Mucosa of rectum (tissue), 2 donors: ENCODE measurements at regions not wholly inside any gene's neighbourhood (a gene's known extent, or its start where the extent isn't known, plus 50 kb on each side); places are given as distances from the start of the nearest gene placed in this dataset.

ENCODE experiments used
- H3K27ac ChIP-seq, 2 donors: one replicate each; pipeline ENCODE4 v1.7.0; 2013; ENCODE audit warnings: inconsistent platforms in 2 of 2, low read depth in 2 of 2, low read length in 2 of 2
- H3K27me3 ChIP-seq, 2 donors: one replicate each; pipeline ENCODE4 v1.7.0; 2013; ENCODE audit warnings: low read length in 2 of 2; ENCODE audit not compliant: control insufficient read depth in 2 of 2, insufficient read depth in 2 of 2
- H3K36me3 ChIP-seq, 2 donors: one replicate each; pipeline ENCODE4 v1.7.0; 2013; ENCODE audit warnings: low read length in 2 of 2; ENCODE audit not compliant: control insufficient read depth in 2 of 2, insufficient read depth in 2 of 2
- H3K4me1 ChIP-seq, 2 donors: one replicate each; pipeline ENCODE4 v1.7.0; 2013; ENCODE audit warnings: low read length in 2 of 2, mild to moderate bottlenecking in 1 of 2; ENCODE audit not compliant: control insufficient read depth in 2 of 2, insufficient read depth in 2 of 2
- H3K4me3 ChIP-seq, 2 donors: one replicate each; pipeline ENCODE4 v1.7.0; 2013; ENCODE audit warnings: low read length in 2 of 2
- H3K9ac ChIP-seq, 2 donors: one replicate each; pipeline ENCODE4 v1.7.0; 2013; ENCODE audit warnings: low read length in 2 of 2, low read depth in 1 of 2, mild to moderate bottlenecking in 1 of 2
- H3K9me3 ChIP-seq, 2 donors: one replicate each; pipeline ENCODE4 v1.7.0; 2013; ENCODE audit warnings: low read length in 2 of 2; ENCODE audit not compliant: control insufficient read depth in 2 of 2
- donor health status: healthy.
- donor health status: Normal muscosa, but diverticular disease.

- Histone ChIP-seq H3K4me1 (no peaks in the 10 kb centered on the region), H3K27me3 (no peaks in the 10 kb centered on the region), H3K9ac (no peak overlapping the region), H3K4me3 (no peak overlapping the region), H3K27ac (no peak overlapping the region), H3K36me3 (no peaks in the 10 kb centered on the region), H3K9me3 (no peaks in the 10 kb centered on the region)
Measured at GRCh38 chr2:145096582-145096981, 576.7 kb upstream of the ZEB2 start.

GRCh38 chr2:145095641-145096435, 575.9 kb upstream of the ZEB2 start:
- no peak overlapping the region for H3K27ac ChIP-seq
- H3K9me3 ChIP-seq, result no peaks in the 10 kb centered on the region

GRCh38 chr2:145094370-145094769, 574.5 kb upstream of the ZEB2 start:
- H3K27ac ChIP-seq, result no peak overlapping the region
- no peaks in the 10 kb centered on the region for H3K36me3 ChIP-seq
- H3K9ac ChIP-seq, result no peak overlapping the region
- no peaks in the 10 kb centered on the region for H3K27me3 ChIP-seq
- no peaks in the 10 kb centered on the region for H3K9me3 ChIP-seq
- no peaks in the 10 kb centered on the region for H3K4me1 ChIP-seq
- no peak overlapping the region for H3K4me3 ChIP-seq

More at GRCh38 chr2:145095641-145096435, 575.9 kb upstream of the ZEB2 start:
- H3K4me3 ChIP-seq, result no peak overlapping the region
- no peak overlapping the region for H3K9ac ChIP-seq
- H3K27me3 ChIP-seq, result no peaks in the 10 kb centered on the region
- no peaks in the 10 kb centered on the region for H3K4me1 ChIP-seq
- no peaks in the 10 kb centered on the region for H3K36me3 ChIP-seq

- no peak overlapping the region for H3K27ac ChIP-seq
- no peak overlapping the region for H3K4me3 ChIP-seq
- no peak overlapping the region for H3K9ac ChIP-seq
- H3K27me3 ChIP-seq, result no peaks in the 10 kb centered on the region
- no peaks in the 10 kb centered on the region for H3K9me3 ChIP-seq
- H3K4me1 ChIP-seq, result no peaks in the 10 kb centered on the region
- H3K36me3 ChIP-seq, result no peaks in the 10 kb centered on the region
Measured at GRCh38 chr2:145091967-145092366, 572.0 kb upstream of the ZEB2 start.

- no peak overlapping the region for H3K27ac ChIP-seq
- no peak overlapping the region for H3K9ac ChIP-seq
- no peak overlapping the region for H3K4me3 ChIP-seq
- H3K4me1 ChIP-seq, result no peaks in the 10 kb centered on the region
- H3K36me3 ChIP-seq, result no peaks in the 10 kb centered on the region
- no peaks in the 10 kb centered on the region for H3K27me3 ChIP-seq
- H3K9me3 ChIP-seq, result no peaks in the 10 kb centered on the region
Measured at GRCh38 chr2:145090841-145091761, 571.2 kb upstream of the ZEB2 start.

GRCh38 chr2:145088756-145089155, 568.8 kb upstream of the ZEB2 start:
- H3K9me3 ChIP-seq, result no peaks in the 10 kb centered on the region
- H3K27me3 ChIP-seq, result no peaks in the 10 kb centered on the region
- H3K27ac ChIP-seq, result no peak overlapping the region
- no peaks in the 10 kb centered on the region for H3K4me1 ChIP-seq
- H3K9ac ChIP-seq, result no peak overlapping the region
- no peak overlapping the region for H3K4me3 ChIP-seq
- H3K36me3 ChIP-seq, result no peaks in the 10 kb centered on the region

- Histone ChIP-seq H3K4me1 (no peaks in the 10 kb centered on the region), H3K27ac (no peak overlapping the region), H3K9ac (no peak overlapping the region), H3K27me3 (no peaks in the 10 kb centered on the region), H3K9me3 (no peaks in the 10 kb centered on the region), H3K4me3 (no peak overlapping the region), H3K36me3 (no peaks in the 10 kb centered on the region)
Measured at GRCh38 chr2:145086910-145087309, 567.0 kb upstream of the ZEB2 start.

- Histone ChIP-seq H3K27ac (no peak overlapping the region), H3K4me1 (no peaks in the 10 kb centered on the region), H3K27me3 (no peaks in the 10 kb centered on the region), H3K36me3 (no peaks in the 10 kb centered on the region), H3K4me3 (no peak overlapping the region), H3K9ac (no peak overlapping the region), H3K9me3 (no peaks in the 10 kb centered on the region)
Measured at GRCh38 chr2:145085612-145086011, 565.7 kb upstream of the ZEB2 start.

GRCh38 chr2:145080426-145080825, 560.5 kb upstream of the ZEB2 start:
- Histone ChIP-seq H3K36me3 (no peaks in the 10 kb centered on the region), H3K4me1 (no peaks in the 10 kb centered on the region), H3K9ac (no peak overlapping the region), H3K9me3 (no peaks in the 10 kb centered on the region), H3K27me3 (no peaks in the 10 kb centered on the region), H3K4me3 (no peak overlapping the region), H3K27ac (no peak overlapping the region)

GRCh38 chr2:145079641-145080040, 559.7 kb upstream of the ZEB2 start:
- H3K4me1 ChIP-seq, result no peaks in the 10 kb centered on the region
- no peaks in the 10 kb centered on the region for H3K9me3 ChIP-seq
- H3K36me3 ChIP-seq, result no peaks in the 10 kb centered on the region
- no peak overlapping the region for H3K9ac ChIP-seq
- H3K4me3 ChIP-seq, result no peak overlapping the region
- H3K27ac ChIP-seq, result no peak overlapping the region
- H3K27me3 ChIP-seq, result no peaks in the 10 kb centered on the region
